Type B pancreatic cell (in vitro differentiated cells): ENCODE measurements at regions not wholly inside any gene's neighbourhood (a gene's known extent, or its start where the extent isn't known, plus 50 kb on each side); places are given as distances from the start of the nearest gene placed in this dataset.

Experiments
- DNase-seq: peaks from one replicate; pipeline ENCODE4 v3.0.0; 2021; ENCODE audit warnings: mixed read lengths; ENCODE audit not compliant: unreplicated experiment; ENCODE audit errors: extremely low spot score
- H3K27ac Mint-ChIP-seq: 2 replicates; pipeline ENCODE4 v1.8.0; 2021; ENCODE audit warnings: mild to moderate bottlenecking, mixed read lengths
- H3K27me3 Mint-ChIP-seq: 2 replicates; pipeline ENCODE4 v1.8.0; 2021; ENCODE audit warnings: mixed read lengths
- H3K36me3 Mint-ChIP-seq: 2 replicates; pipeline ENCODE4 v1.8.0; 2021; ENCODE audit warnings: mixed read lengths
- H3K4me1 Mint-ChIP-seq: one replicate; pipeline ENCODE4 v1.8.0; 2021; ENCODE audit warnings: mixed read lengths; ENCODE audit not compliant: unreplicated experiment
- H3K4me3 Mint-ChIP-seq: 2 replicates; pipeline ENCODE4 v1.8.0; 2021; ENCODE audit warnings: mild to moderate bottlenecking, mixed read lengths
- H3K9me3 Mint-ChIP-seq: 2 replicates; pipeline ENCODE4 v1.8.0; 2021; ENCODE audit warnings: mixed read lengths
- TF ChIP-seq, protein P1 (sequence below): fragments of 200-600 bp; sonication (generic); conservative IDR thresholded peaks from 2 replicates; pipeline ENCODE4 v1.5.0; 2021; ENCODE audit warnings: antibody characterized with exemption, mild to moderate bottlenecking

DNA sequence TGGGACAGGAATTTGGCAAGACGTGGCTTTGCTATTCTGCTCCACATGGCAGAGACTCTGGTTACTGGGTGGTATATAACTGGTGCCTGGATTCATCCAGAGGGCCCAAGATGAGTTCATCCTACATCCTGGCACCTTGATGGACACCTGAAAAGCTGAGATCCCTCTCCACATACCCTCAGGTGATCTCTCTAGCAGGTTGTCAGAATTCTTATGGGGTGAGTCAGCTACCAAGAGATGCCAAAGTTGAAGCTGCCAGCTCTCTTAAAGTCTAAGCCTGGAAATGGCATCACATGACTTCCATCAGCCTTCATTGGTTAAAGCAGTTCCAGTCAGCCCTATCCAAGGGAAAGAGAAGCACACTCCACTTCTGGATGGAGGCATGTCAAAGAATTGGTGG lies 300.7 kb upstream of the SEL1L start:
- no peak for DNase-seq
- no peak overlapping the region for H3K27ac Mint-ChIP-seq
- H3K4me3 Mint-ChIP-seq: no peak overlapping the region
- H3K27me3 Mint-ChIP-seq: peaks cover 3% of the 10 kb centered on the region
- H3K9me3 Mint-ChIP-seq: peaks cover 16% of the 10 kb centered on the region
- peaks cover 5% of the 10 kb centered on the region for H3K4me1 Mint-ChIP-seq
- H3K36me3 Mint-ChIP-seq: no peaks in the 10 kb centered on the region
- TF ChIP-seq, protein P1, sequence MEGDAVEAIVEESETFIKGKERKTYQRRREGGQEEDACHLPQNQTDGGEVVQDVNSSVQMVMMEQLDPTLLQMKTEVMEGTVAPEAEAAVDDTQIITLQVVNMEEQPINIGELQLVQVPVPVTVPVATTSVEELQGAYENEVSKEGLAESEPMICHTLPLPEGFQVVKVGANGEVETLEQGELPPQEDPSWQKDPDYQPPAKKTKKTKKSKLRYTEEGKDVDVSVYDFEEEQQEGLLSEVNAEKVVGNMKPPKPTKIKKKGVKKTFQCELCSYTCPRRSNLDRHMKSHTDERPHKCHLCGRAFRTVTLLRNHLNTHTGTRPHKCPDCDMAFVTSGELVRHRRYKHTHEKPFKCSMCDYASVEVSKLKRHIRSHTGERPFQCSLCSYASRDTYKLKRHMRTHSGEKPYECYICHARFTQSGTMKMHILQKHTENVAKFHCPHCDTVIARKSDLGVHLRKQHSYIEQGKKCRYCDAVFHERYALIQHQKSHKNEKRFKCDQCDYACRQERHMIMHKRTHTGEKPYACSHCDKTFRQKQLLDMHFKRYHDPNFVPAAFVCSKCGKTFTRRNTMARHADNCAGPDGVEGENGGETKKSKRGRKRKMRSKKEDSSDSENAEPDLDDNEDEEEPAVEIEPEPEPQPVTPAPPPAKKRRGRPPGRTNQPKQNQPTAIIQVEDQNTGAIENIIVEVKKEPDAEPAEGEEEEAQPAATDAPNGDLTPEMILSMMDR: no peak

DNA sequence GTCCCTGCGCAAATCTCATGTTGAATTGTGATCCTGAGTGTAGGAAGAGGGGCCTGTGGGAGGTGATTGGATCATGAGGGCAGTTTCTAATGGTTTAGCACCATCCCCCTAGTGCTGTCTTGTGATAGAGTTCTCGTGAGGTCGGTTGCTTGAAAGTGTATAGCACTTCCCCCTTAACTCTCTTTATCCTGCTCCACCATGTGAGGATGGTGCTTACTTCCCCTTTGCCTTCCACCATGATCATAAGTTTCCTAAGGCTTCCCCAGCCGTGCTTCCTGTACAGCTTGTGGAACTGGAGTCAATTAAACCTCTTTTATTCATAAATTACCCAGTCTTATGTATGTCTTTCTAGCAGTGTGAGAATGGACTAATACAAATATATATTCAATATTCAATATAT lies 303.7 kb upstream of the SEL1L start:
- H3K27me3 Mint-ChIP-seq: no peaks in the 10 kb centered on the region
- no peaks in the 10 kb centered on the region for H3K36me3 Mint-ChIP-seq
- TF ChIP-seq, protein P1: no peak
- no peak overlapping the region for H3K27ac Mint-ChIP-seq
- H3K4me3 Mint-ChIP-seq: no peak overlapping the region
- no peak for DNase-seq
- peaks cover 11% of the 10 kb centered on the region for H3K9me3 Mint-ChIP-seq
- no peaks in the 10 kb centered on the region for H3K4me1 Mint-ChIP-seq

DNA sequence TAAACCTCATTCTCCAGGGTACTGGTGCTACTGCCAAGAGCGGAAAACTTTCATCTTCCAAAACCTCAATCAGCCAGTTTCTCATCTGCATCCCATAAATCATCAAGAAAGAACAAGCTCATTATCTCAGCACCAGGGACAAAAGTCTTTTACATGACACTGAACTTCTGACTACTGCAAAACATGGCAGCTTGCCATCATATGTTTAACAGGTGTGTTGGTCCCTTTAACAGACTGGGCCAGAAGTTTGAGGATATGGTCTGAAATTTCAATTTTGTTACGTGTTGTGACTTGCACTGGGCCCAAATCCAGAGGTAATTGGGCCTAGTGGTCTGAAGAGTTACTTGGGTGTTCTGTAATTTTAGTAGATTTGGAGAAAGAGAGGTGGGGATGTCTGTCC lies 305.4 kb upstream of the SEL1L start:
- no peak for DNase-seq
- no peak overlapping the region for H3K27ac Mint-ChIP-seq
- H3K4me3 Mint-ChIP-seq: no peak overlapping the region
- H3K9me3 Mint-ChIP-seq: peaks cover 11% of the 10 kb centered on the region
- no peaks in the 10 kb centered on the region for H3K4me1 Mint-ChIP-seq
- TF ChIP-seq, protein P1: no peak
- H3K27me3 Mint-ChIP-seq: no peaks in the 10 kb centered on the region
- no peaks in the 10 kb centered on the region for H3K36me3 Mint-ChIP-seq

DNA sequence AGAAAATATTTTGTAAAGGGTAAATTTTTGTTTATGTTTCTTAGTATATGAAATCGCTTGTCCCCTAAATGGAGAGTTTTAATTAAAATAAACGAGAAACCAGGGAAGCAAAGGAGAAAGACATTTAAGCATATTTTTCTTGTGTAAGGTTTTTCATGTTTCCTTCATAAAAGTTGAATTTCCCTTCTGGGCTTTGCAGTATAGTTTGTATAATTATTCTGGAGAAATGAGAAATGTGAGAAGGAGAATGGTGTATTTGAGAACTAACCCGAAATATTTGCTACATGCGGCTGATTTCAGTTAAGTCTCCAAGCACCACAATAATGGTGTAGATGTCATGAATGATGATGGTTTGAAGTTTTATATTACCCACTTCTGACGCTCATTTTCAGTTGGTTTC lies 307.7 kb upstream of the SEL1L start:
- TF ChIP-seq, protein P1: no peak
- no peak overlapping the region for H3K27ac Mint-ChIP-seq
- no peaks in the 10 kb centered on the region for H3K27me3 Mint-ChIP-seq
- H3K4me1 Mint-ChIP-seq: no peaks in the 10 kb centered on the region
- no peak overlapping the region for H3K4me3 Mint-ChIP-seq
- no peaks in the 10 kb centered on the region for H3K36me3 Mint-ChIP-seq
- peaks cover 4% of the 10 kb centered on the region for H3K9me3 Mint-ChIP-seq
- DNase-seq: no peak

DNA sequence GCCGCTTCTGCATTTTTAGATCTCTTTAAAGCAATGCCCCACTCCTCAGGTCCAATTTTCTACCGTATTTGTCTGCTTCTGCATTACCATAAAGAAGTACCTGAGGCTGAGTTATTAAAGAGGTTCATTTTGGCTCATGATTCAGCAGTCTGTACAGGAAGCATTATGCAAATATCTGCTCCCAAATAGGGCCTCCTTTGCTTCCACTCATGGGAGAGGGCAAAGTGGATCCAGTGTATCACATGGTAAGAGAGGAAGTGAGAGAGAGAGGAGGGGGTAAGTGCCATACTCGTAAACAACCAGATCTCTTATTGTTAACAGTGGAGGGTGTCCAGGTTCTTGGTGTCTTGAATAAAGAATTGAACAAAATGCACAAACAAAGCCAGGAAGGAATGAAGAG lies 316.1 kb upstream of the SEL1L start:
- no peaks in the 10 kb centered on the region for H3K36me3 Mint-ChIP-seq
- TF ChIP-seq, protein P1: no peak
- H3K9me3 Mint-ChIP-seq: peaks cover 5% of the 10 kb centered on the region
- no peak for DNase-seq
- no peak overlapping the region for H3K27ac Mint-ChIP-seq
- no peaks in the 10 kb centered on the region for H3K4me1 Mint-ChIP-seq
- no peak overlapping the region for H3K4me3 Mint-ChIP-seq
- no peaks in the 10 kb centered on the region for H3K27me3 Mint-ChIP-seq

DNA sequence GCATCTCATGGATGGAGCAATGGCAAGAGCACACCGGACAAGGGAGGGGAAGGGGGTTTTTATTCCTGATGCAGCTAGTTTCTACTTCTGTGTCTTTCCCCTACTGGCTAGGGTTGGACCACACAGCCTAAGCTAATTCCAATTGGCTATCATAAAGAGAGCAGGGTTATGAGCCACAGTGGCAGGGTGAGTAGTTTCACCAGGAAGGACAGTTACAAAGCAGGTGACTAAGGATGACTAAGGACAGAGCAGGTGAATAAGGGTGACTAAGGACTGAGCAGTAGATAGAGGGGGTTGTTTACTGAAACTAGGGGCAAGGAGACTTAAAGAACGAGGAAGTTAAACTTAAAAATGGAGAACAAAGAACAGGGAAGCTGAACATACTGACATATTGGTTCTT lies 321.4 kb upstream of the SEL1L start:
- no peaks in the 10 kb centered on the region for H3K4me1 Mint-ChIP-seq
- H3K27me3 Mint-ChIP-seq: peaks cover 3% of the 10 kb centered on the region
- no peak overlapping the region for H3K4me3 Mint-ChIP-seq
- TF ChIP-seq, protein P1: no peak
- no peak for DNase-seq
- no peak overlapping the region for H3K27ac Mint-ChIP-seq
- no peaks in the 10 kb centered on the region for H3K36me3 Mint-ChIP-seq
- peaks cover 16% of the 10 kb centered on the region for H3K9me3 Mint-ChIP-seq
